ENCODE measurements at regions not wholly inside any gene's neighbourhood (a gene's known extent, or its start where the extent isn't known, plus 50 kb on each side); places are given as distances from the start of the nearest gene placed in this dataset.

DNA sequence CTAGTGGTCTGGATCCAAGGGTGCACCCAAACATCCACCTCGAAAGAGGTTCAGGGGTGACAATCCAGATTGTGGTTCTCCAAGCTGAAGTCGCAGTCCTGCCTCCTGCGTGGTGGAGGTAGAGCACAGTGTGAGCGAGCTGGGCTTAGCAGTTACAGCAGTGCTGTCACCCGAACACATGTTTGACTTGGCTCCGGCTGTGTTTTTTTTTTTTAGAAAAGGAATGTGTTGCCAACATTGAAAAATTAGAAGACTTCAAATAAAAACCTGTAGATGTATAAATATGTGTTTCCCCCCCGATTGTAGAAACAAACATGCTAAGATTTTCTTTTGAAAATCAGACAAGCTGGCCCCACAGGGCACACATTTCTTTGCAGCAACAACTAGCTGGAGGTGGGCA, 530.8 kb downstream of the SHQ1 start:
- H3K4me1 ChIP-seq (ENCODE audit: insufficient read depth, low read length) = no peaks in the 10 kb centered on the region
- H3K4me2 ChIP-seq (ENCODE audit: insufficient read depth, insufficient read length, low read length) = no peak overlapping the region
- H3K9me3 ChIP-seq (ENCODE audit: control insufficient read depth, low read depth, low read length) = no peaks in the 10 kb centered on the region
- Mint-ChIP-seq H3K27ac (no peak overlapping the region), H3K27me3 (ENCODE audit: low read depth) (peaks cover 3% of the 10 kb centered on the region; the same call in 1 of the 2 replicates), H3K36me3 (ENCODE audit: insufficient read depth in 1 of 3, low read depth in 3 of 3) (no peaks in the 10 kb centered on the region), H3K4me3 (no peak overlapping the region), H3K9me3 (no peaks in the 10 kb centered on the region), H3K4me1 (no peaks in the 10 kb centered on the region)
- H2BK15ac ChIP-seq (ENCODE audit: low read depth, low read length) = no peak overlapping the region
- no peak overlapping the region for H3K18ac ChIP-seq (ENCODE audit: insufficient read length, low read depth, low read length)
- no peaks in the 10 kb centered on the region for H3K23me2 ChIP-seq (ENCODE audit: insufficient read length, low read depth, low read length, poor library complexity, severe bottlenecking)
- H2AFZ ChIP-seq (ENCODE audit: low read length) = no peak overlapping the region
- no peak overlapping the region for H3K27ac ChIP-seq (ENCODE audit: insufficient read length, low read depth, low read length)
- no peak overlapping the region for H3T11ph ChIP-seq (ENCODE audit: low read length)
- H3K9ac ChIP-seq (ENCODE audit: extremely low read depth, insufficient read length, low read length) = no peak overlapping the region
- H3K79me1 ChIP-seq (ENCODE audit: insufficient read depth, low read depth, low read length, poor library complexity, severe bottlenecking) = no peaks in the 10 kb centered on the region
- no peak overlapping the region for H4K8ac ChIP-seq (replicated peaks; ENCODE audit: insufficient read length, low read depth, low read length)
- no peak overlapping the region for H3K23ac ChIP-seq (ENCODE audit: insufficient read length, low read depth, low read length)
- no peak overlapping the region for H3K56ac ChIP-seq (ENCODE audit: insufficient read length, low read depth, low read length)
- TF ChIP-seq, protein P1, sequence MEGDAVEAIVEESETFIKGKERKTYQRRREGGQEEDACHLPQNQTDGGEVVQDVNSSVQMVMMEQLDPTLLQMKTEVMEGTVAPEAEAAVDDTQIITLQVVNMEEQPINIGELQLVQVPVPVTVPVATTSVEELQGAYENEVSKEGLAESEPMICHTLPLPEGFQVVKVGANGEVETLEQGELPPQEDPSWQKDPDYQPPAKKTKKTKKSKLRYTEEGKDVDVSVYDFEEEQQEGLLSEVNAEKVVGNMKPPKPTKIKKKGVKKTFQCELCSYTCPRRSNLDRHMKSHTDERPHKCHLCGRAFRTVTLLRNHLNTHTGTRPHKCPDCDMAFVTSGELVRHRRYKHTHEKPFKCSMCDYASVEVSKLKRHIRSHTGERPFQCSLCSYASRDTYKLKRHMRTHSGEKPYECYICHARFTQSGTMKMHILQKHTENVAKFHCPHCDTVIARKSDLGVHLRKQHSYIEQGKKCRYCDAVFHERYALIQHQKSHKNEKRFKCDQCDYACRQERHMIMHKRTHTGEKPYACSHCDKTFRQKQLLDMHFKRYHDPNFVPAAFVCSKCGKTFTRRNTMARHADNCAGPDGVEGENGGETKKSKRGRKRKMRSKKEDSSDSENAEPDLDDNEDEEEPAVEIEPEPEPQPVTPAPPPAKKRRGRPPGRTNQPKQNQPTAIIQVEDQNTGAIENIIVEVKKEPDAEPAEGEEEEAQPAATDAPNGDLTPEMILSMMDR (conservative IDR thresholded peaks at IDR 0.05) = no peak
- no peak for DNase-seq
- no peaks in the 10 kb centered on the region for H4K20me1 ChIP-seq (ENCODE audit: control insufficient read depth, insufficient read depth, insufficient read length)
- H4K5ac ChIP-seq (ENCODE audit: insufficient read length, low read depth, low read length) = no peak overlapping the region
- no peak overlapping the region for H4K91ac ChIP-seq (ENCODE audit: insufficient read length, low read depth, low read length)
- H3K27me3 ChIP-seq (ENCODE audit: insufficient read depth, low read length) = no peaks in the 10 kb centered on the region
- no peak overlapping the region for H2BK5ac ChIP-seq (ENCODE audit: insufficient read length, low read length)
- no peaks in the 10 kb centered on the region for H3K79me2 ChIP-seq (ENCODE audit: insufficient read depth, low read length)
- H2BK12ac ChIP-seq (ENCODE audit: insufficient read length, low read depth, low read length) = no peak overlapping the region
- H2AK5ac ChIP-seq (ENCODE audit: insufficient read length, low read length) = no peak overlapping the region
- H2BK20ac ChIP-seq (ENCODE audit: low read depth, low read length, poor library complexity, severe bottlenecking) = no peak overlapping the region
- WGBS (ENCODE audit: extremely low coverage, insufficient read length, low lambda C conversion rate) = no CpG with 5 or more reads among the region's 7 CpGs
- H3K14ac ChIP-seq (ENCODE audit: insufficient read depth, low read length) = no peak overlapping the region; the same call in 1 of the 2 replicates
- no peak overlapping the region for H2BK120ac ChIP-seq (ENCODE audit: low read depth, low read length, poor library complexity, severe bottlenecking)
- no peak overlapping the region for H3K4ac ChIP-seq (ENCODE audit: low read depth, low read length)

All from H9 (cell line).